ENCODE measurements at regions not wholly inside any gene's neighbourhood (a gene's known extent, or its start where the extent isn't known, plus 50 kb on each side); places are given as distances from the start of the nearest gene placed in this dataset.

GRCh38 chr2:239882331-239882732, 142.8 kb downstream of the NDUFA10 start (continued):
- no peak for TF ChIP-seq PRDM15 (CRISPR knock-in tag; IDR thresholded peaks at IDR 0.05)

- H3K4me3 ChIP-seq, result no peak overlapping the region
- in situ Hi-C loops (cut with MboI), result loop anchor here (10.0 kb wide), 1 partner anchor 847 kb away; no protein-coding TSS in a partner anchor
- H3K9me3 ChIP-seq (replicated peaks; ENCODE audit: control insufficient read depth, insufficient read depth, low read length), result peaks cover 6% of the 10 kb centered on the region; the same call in 2 of the 3 replicates
- no peaks in the 10 kb centered on the region; a peak in 1 of 4 replicates for H3K27me3 ChIP-seq (replicated peaks in 1 of 2; ENCODE audit: control insufficient read depth in 2 of 2, insufficient read depth in 2 of 2, low read length in 1 of 2)
- SMC1A ChIA-PET (ENCODE audit: uncharacterized antibody, unreplicated experiment), result no interaction called here
- POLR2A ChIA-PET, result no interaction called here
- H3K36me3 ChIP-seq (ENCODE audit: control insufficient read depth in 2 of 2, insufficient read depth in 2 of 2, low read length in 1 of 2), result no peaks in the 10 kb centered on the region
- no peaks in the 10 kb centered on the region for H3K79me2 ChIP-seq (ENCODE audit: control insufficient read depth, insufficient read depth, low read length)
- DNase-seq (ENCODE audit: low read depth, low spot score), result no peak
- no peak overlapping the region for H3K4me2 ChIP-seq (ENCODE audit: control insufficient read depth, insufficient read depth)
- H2AFZ ChIP-seq (ENCODE audit: control insufficient read depth, low read depth, low read length), result no peak overlapping the region
- CTCF ChIA-PET, result no interaction called here
- no peaks in the 10 kb centered on the region for H3K4me1 ChIP-seq (ENCODE audit: control insufficient read depth, insufficient read depth, low read length)
- BruUV-seq (replicated peaks), result no TSS peak
- intact Hi-C loops (cut with micrococcal nuclease; ENCODE audit: unreplicated experiment), result loop anchor here (5.0 kb wide), 1 partner anchor 844 kb away; no protein-coding TSS in a partner anchor
- WGBS (ENCODE audit: insufficient coverage, insufficient replicate concordance, low lambda C conversion rate, missing lambda C conversion rate), result 41% methylated on average over 17 of the region's 17 CpGs
- no peak for ATAC-seq
- H4K20me1 ChIP-seq (ENCODE audit: control insufficient read depth, insufficient read depth), result no peaks in the 10 kb centered on the region
- no peak overlapping the region for H3K9ac ChIP-seq (ENCODE audit: control insufficient read depth, insufficient read depth, low read length)
- H3K27ac ChIP-seq (ENCODE audit: control insufficient read depth, insufficient read depth), result no peak overlapping the region
- no peak for FAIRE-seq
- RAD21 ChIA-PET (ENCODE audit: unreplicated experiment), result no interaction called here
- TF ChIP-seq CBX5 (IDR thresholded peaks at IDR 0.05; ENCODE audit: low read depth) (no peak), KLF5 (IDR thresholded peaks at IDR 0.05; ENCODE audit: partially characterized antibody) (no peak), NFYB (IDR thresholded peaks at IDR 0.05; ENCODE audit: insufficient read depth, low read depth, low read length) (no peak), RBBP5 (conservative IDR thresholded peaks at IDR 0.05) (no peak), EZH2 (IDR thresholded peaks at IDR 0.05; ENCODE audit: borderline replicate concordance, control insufficient read depth, low read depth, low read length) (no peak), ZNF687 (IDR thresholded peaks at IDR 0.05) (no peak), JUNB (IDR thresholded peaks at IDR 0.05) (no peak), IRF5 (IDR thresholded peaks at IDR 0.05; ENCODE audit: borderline replicate concordance) (no peak), NFYA (IDR thresholded peaks at IDR 0.05; ENCODE audit: borderline replicate concordance, low read depth, low read length) (no peak), ATF7 (IDR thresholded peaks at IDR 0.05; ENCODE audit: low read depth) (no peak), IRF3 (IDR thresholded peaks at IDR 0.05) (no peak)
These were observed 143.4 kb downstream of the NDUFA10 start for GRCh38 chr2:239881561-239882320.

Data from GM12878 (cell line).